H1 (cell line): ENCODE measurements at regions not wholly inside any gene's neighbourhood (a gene's known extent, or its start where the extent isn't known, plus 50 kb on each side); places are given as distances from the start of the nearest gene placed in this dataset.

Experiments used
- CEBPB ChIP-seq: IDR thresholded peaks from 2 replicates; pipeline ENCODE4 v1.6.1; 2012; ENCODE audit warnings: low read depth, low read length
- CTBP2 ChIP-seq: IDR thresholded peaks from 2 replicates; pipeline ENCODE4 v1.7.0; 2011; ENCODE audit warnings: borderline replicate concordance, mild to moderate bottlenecking, moderate library complexity, mixed read lengths, low read length; ENCODE audit not compliant: insufficient read depth, insufficient read length
- FOSL1 ChIP-seq: IDR thresholded peaks from 2 replicates; pipeline ENCODE4 v1.6.1; 2011; ENCODE audit warnings: mild to moderate bottlenecking, low read depth, low read length, moderate library complexity; ENCODE audit not compliant: insufficient read depth
- PHF8 ChIP-seq: fragments of 200-600 bp; sonication (generic); conservative IDR thresholded peaks from 2 replicates; pipeline ENCODE4 v1.7.1; 2012; ENCODE audit warnings: low read depth, mild to moderate bottlenecking, inconsistent platforms, low read length, moderate library complexity
- TBP ChIP-seq: IDR thresholded peaks from 2 replicates; pipeline ENCODE4 v1.6.1; 2011; ENCODE audit warnings: low read depth, low read length, improper control_type of control experiment

DNA sequence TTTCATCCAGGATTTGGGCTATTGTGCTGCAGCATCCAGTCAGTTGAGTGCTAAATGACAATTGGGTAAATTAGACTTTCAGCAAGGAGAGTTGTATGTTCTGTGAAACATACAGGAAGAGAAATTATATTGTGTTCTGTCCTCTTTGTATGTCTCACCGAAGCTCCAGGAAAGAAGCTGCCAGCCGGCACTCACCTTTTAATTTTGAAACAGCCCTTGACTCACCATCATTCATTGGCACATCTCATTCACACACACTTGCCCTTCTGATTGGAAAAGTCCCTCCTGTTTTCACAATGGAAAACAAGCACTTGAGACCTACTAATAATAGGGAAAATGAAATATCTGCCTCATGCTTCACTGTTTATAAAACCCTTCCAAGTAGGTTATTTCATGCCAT, 495.6 kb downstream of the RPS24 start (continued):
- TF ChIP-seq TBP (no peak), CEBPB (no peak), CTBP2 (no peak), PHF8 (no peak), FOSL1 (no peak)
